ENCODE measurements at regions not wholly inside any gene's neighbourhood (a gene's known extent, or its start where the extent isn't known, plus 50 kb on each side); places are given as distances from the start of the nearest gene placed in this dataset.

- TF ChIP-seq POLR2AphosphoS5 (IDR thresholded peaks at IDR 0.05; ENCODE audit: low read depth, low read length) (no peak), SIN3A (IDR thresholded peaks at IDR 0.05; ENCODE audit: borderline replicate concordance, insufficient read depth, low read length) (no peak), REST (IDR thresholded peaks at IDR 0.05; ENCODE audit: insufficient read depth in 1 of 2, low read depth in 2 of 2, low read length in 2 of 2) (no peak), TAF1 (IDR thresholded peaks at IDR 0.05; ENCODE audit: borderline replicate concordance, insufficient read depth, low read length) (no peak)
Observed at GRCh38 chr2:107553046-107553445, 273.6 kb upstream of the RGPD4 start.
